ENCODE measurements at regions not wholly inside any gene's neighbourhood (a gene's known extent, or its start where the extent isn't known, plus 50 kb on each side); places are given as distances from the start of the nearest gene placed in this dataset.

GRCh38 chr2:129437725-129438124 lies 541.7 kb upstream of the RAB6C start:
- TF ChIP-seq, protein P1, sequence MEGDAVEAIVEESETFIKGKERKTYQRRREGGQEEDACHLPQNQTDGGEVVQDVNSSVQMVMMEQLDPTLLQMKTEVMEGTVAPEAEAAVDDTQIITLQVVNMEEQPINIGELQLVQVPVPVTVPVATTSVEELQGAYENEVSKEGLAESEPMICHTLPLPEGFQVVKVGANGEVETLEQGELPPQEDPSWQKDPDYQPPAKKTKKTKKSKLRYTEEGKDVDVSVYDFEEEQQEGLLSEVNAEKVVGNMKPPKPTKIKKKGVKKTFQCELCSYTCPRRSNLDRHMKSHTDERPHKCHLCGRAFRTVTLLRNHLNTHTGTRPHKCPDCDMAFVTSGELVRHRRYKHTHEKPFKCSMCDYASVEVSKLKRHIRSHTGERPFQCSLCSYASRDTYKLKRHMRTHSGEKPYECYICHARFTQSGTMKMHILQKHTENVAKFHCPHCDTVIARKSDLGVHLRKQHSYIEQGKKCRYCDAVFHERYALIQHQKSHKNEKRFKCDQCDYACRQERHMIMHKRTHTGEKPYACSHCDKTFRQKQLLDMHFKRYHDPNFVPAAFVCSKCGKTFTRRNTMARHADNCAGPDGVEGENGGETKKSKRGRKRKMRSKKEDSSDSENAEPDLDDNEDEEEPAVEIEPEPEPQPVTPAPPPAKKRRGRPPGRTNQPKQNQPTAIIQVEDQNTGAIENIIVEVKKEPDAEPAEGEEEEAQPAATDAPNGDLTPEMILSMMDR (IDR thresholded peaks at IDR 0.05), result no peak
- no peak for TF ChIP-seq POLR2A (IDR thresholded peaks at IDR 0.05)

Data from prostate gland (tissue), 2 donors.